AG20443 (cell line): ENCODE measurements at regions not wholly inside any gene's neighbourhood (a gene's known extent, or its start where the extent isn't known, plus 50 kb on each side); places are given as distances from the start of the nearest gene placed in this dataset.
A peak's percentile ranks its signal among the peaks of the same experiment; 100 is the strongest.
"Not testable (repeated sequence)": the region's sequence is repeated elsewhere in the genome, so short reads cannot be mapped to it uniquely, and the experiment has no call there.

ENCODE experiments used
- DNase-seq: peaks from one replicate; pipeline ENCODE4 v3.0.0; 2012; ENCODE audit warnings: low spot score, mixed read lengths

- DNase-seq = no peak
These were observed 51.2 kb upstream of the SGCE start for GRCh38 chr7:94706996-94707740.

DNA sequence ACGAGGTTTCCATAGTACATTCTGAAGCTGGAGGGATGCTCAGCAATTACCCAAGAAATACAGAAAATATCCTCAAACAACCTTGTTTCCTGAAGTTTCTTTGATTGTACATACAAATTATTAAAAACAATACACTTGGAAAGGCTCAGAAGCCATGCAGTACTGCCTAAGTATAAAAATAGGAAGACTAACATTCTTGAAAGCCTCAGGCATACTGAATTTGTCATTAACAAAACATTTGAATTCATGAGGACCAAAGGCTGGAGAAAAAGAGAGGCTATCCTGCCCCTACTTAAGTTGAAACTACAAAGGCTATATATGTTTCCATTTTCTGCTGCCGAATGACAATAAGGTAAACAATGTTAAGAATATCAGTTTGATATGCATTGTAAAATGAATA, 54.3 kb upstream of the SGCE start:
- DNase-seq = no peak

DNA sequence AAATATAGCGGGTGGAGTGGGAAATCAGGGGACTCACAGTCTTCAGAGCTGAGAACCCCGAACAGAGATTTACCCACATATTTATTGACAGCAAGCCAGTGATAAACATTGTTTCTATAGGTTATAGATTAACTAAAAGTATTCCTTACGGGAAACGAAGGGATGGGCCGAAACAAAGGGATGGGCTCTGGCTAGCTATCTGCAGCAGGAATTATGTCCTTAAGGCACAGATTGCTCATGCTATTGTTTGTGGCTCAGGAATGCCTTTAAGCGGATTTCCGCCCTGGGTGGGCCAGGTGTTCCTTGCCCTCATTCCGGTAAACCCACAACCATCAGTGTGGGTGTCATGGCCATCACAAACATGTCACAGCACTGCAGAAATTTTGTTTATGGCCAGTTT, 66.4 kb upstream of the SGCE start:
- DNase-seq = not testable (repeated sequence)

- not testable (repeated sequence) for DNase-seq
These were observed 73.0 kb upstream of the SGCE start for GRCh38 chr7:94728893-94729292.

- DNase-seq = no peak
These were observed 82.1 kb upstream of the SGCE start for GRCh38 chr7:94738071-94738470.

GRCh38 chr7:94739180-94739579, 83.2 kb upstream of the SGCE start:
- no peak for DNase-seq

DNA sequence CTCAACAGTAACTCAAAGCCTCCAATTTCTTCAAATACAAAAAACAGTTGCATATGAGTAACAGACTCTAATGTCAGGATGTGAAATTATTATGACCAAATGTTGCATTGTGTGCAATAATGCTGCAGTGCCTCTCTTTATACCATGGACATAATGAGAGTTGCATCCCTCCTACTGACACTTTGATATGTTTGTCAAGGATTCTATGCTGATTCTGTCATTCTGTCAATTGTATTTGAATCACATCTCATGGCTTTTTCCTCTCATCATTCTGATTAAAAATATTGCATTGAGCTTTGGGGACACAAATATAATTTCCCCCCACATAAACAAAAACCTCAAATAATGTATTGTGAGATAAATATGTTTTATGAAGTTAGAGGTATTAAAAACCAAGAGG, 84.6 kb upstream of the SGCE start:
- DNase-seq = no peak

GRCh38 chr7:94741179-94741578, 85.2 kb upstream of the SGCE start:
- no peak for DNase-seq

DNA sequence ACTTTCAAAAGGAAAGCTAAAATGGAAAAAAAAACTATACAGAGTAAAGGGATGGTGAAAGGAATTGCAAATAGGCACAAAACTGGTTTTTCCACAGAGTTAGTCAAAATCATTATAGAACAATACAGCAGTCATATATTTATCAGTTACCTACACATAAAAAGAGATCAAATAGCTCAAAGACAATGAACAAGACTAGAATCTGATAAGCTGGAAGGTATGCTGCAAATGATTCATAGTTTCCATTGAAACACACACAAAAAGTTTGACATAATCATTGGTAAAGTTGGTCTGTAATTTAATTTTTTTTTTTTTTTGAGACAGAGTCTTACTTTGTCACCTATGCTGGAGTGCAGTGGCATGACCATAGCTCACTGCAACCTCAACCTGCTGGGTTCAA, 92.4 kb upstream of the SGCE start:
- DNase-seq = no peak

- DNase-seq = no peak
These were observed 104.6 kb upstream of the SGCE start for GRCh38 chr7:94760446-94761100.

DNA sequence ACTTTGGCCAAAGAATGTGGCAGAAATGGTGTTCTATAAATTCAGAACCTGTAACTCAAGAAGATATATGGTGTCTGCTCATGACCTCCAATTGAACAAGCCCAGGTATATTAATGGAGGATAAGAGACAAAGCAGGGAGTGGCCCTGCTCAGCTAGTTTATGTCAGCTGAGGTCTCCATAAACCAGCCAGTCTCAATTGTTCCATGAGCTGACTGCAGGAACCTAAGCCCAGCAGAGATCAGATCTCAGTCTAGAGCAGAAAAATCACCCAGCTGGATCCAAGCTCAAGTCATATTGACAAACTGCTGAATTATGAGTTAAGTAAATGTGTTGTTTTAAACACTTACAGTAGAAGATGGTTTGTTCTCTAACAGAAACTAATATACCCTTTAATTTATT, 105.5 kb upstream of the SGCE start:
- no peak for DNase-seq

GRCh38 chr7:94763268-94763667, 107.3 kb upstream of the SGCE start:
- DNase-seq = peak; percentile 14

DNA sequence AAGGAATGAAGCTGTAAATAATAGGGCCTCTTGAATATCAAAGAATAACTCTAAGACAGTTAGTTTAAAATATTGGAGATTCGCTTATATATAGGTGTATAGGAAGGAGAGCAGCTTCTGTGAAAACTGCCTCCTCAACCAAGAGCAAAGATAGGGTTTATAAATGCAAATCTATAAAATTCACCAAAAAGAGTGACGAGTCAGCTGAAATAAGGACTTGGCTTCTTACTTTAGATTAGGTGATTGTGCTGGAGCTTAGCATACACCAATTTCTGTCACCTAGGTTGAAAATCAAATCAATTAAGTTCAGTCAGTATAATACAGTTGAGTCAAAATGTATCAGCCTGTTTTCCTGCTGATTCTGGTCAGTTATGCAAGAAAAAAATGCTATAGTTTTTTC, 113.8 kb upstream of the SGCE start:
- DNase-seq = no peak

DNA sequence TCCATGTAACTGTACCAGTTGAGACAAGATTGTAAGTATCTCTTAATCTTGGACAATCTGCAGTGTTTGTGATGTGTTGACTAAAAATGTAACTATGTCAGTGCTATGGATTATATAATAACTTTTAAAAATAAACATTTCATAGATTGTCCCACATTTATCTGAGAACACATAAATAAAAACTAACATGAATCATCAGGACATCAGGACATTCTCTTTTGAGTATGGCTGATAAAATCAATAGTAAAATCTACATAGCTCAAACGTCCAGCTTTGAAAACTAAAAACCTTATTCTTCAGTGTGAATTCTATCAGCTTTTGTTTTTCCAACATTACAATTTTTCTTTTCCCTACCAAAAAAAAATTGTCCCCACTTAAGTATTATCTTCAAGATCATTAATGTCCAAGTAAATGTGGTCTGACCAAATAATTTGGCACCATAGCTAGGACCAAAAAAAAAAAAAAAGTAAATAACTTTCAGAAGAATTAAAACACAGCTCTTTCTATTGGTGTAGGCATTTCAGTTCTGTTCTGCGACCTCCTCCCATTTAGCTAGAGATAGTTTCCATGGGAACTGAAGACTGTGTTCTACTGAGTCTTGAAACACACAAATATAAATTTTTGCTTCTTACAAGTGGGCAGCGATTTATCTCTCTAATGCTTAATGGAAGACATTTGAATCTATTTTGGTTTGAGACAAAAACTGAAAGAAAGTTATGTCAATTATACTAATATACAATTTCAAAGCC, 123.0 kb upstream of the SGCE start:
- no peak for DNase-seq

GRCh38 chr7:94779861-94780260, 123.9 kb upstream of the SGCE start:
- DNase-seq = no peak

DNA sequence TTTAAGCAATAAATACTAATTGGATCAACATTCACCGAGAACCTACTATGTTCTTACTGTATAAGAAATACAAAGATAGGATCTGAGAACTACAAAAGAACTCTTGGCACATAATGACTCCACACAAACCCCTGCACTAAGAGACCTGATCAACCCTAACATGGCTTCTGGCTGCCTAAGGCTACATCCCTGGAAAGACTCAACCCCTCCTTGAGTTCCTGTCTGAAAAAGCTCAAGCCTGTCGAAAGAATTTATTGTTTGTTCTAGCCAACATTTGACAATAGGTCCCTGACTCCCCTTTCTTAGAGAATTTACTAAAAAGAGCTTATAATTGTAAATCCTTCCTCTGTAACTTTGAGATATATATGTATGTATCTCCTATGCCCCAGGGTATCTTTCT, 125.3 kb upstream of the SGCE start:
- DNase-seq = no peak

GRCh38 chr7:94782777-94783176, 124.6 kb upstream of the PPP1R9A start:
- DNase-seq = no peak

GRCh38 chr7:94787285-94787684, 120.1 kb upstream of the PPP1R9A start:
- DNase-seq = no peak

DNA sequence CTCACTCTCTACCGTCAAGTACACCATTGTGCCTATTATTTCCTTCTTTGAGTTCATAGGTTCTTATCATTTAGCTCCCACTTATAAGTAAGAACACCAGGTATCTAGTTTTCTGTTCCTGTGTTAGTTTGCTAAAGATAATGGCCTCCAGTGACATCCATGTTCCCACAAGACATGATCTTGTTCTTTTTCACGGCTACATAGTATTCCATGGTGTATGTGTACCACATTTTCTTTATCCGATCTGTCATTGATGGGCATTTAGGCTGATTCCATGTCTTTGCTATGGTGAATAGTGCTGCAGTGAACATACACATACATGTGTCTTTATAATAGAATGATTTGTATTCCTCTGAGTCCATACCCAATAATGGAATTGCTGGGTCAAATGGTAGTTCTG, 119.0 kb upstream of the PPP1R9A start:
- DNase-seq = not testable (repeated sequence)

DNA sequence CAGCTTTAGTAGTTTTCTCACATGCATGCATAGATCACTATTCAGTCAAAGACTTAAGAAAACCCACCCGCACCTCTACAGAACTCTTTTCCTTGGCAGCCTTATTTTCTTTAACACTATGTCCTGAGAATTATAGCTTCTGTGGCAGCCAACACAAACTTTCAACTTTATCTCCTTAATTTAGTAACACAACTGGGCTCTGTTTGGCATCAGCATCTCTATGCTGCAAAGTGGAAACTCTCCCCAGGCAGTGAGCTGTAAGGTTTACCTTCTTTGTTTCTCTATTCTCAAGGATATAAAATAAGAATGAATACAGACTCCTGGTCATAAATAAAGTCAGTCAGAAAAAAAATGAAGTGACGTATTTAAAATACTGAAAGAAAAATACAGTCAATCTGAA, 115.2 kb upstream of the PPP1R9A start:
- DNase-seq = no peak

DNA sequence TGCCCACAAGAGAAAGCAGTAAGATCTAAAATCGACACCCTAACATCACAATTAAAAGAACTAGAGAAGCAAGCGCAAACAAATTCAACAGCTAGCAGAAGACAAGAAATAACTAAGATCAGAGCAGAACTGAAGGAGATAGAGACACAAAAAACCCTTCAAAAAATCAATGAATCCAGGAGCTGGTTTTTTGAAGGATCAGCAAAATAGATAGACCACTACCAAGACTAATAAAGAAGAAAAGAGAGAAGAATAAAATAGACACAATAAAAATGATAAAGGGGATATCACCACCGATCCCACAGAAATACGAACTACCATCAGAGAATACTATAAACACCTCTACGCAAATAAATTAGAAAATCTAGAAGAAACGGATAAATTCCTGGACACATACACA, 110.0 kb upstream of the PPP1R9A start:
- DNase-seq = not testable (repeated sequence)

GRCh38 chr7:94803821-94804220, 103.6 kb upstream of the PPP1R9A start:
- DNase-seq = no peak

DNA sequence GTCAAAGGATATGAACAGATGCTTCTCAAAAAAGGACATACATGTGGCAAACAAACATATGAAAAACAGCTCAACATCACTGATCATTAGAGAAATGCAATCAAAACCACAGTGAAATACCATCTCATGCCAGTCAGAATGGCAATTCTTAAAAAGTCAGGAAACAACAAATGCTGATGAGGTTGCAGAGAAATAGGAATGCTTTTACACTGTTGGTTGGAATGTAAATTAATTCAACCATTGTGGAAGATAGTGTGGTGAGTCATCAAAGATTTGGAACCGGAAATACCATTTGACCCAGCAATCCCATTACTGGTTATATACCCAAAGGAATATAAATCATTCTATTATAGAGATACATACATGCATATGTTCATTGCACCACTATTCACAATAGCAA, 98.7 kb upstream of the PPP1R9A start:
- DNase-seq = not testable (repeated sequence)
